ENCODE measurements at regions not wholly inside any gene's neighbourhood (a gene's known extent, or its start where the extent isn't known, plus 50 kb on each side); places are given as distances from the start of the nearest gene placed in this dataset.

DNA sequence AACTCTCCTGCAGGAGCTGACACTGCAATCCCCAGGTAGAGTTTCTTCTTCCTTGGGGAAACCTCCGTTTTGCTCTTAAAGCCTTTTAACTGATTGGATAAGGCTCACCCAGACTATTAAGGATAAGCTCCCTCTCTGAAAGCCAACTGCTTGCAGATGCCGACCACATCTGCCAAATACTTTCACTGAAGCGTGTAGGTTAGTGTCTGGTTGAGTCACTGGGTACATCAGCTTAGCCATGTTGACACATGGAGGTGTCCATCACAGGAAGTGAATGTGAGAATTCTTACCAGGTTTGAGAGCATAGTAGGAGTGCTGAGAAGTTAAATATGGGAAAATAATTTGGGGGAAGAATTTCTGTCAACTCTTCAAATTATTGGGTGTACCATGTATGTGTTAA lies 202.0 kb downstream of the AJAP1 start:
- no peak for DNase-seq (ENCODE audit: low read depth)

DNA sequence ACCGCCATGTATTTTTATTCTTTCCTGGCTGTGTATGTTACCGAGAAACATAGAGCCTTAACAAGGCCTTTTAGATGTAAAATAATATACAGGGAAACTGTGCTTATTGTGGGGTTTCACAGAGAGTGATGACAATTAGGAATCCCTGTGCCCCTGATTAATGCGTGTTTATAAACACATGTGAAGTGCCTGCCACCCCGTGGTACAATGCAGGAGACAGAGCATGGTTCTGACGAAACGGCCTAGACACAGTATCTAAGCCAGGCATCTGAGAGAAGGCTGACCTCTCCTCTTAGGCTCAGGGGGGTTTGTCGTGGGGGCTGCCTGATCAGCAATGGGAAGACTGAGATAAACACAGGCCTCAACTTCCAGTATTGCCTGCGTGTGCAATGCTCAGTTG lies 200.0 kb downstream of the AJAP1 start:
- DNase-seq (ENCODE audit: low read depth): no peak

DNA sequence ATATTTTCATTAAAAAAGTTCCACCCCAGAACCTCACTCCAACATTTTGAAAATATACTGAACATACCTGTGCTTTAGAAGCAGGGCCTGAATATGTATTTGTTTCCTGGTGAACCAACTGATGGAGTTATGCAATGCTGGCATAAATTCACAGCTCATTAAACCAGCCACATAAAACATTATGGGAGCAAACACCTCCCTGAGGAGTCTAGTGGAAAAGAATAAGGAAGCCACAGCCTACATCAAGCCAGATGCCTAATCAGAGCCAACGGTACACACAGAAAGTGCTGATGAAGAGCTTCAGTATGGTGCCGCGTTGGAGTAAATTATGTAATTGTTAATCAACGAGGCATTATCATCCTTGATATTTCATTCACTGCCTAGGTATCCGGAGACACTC lies 199.5 kb downstream of the AJAP1 start:
- no peak for DNase-seq (ENCODE audit: low read depth)

DNA sequence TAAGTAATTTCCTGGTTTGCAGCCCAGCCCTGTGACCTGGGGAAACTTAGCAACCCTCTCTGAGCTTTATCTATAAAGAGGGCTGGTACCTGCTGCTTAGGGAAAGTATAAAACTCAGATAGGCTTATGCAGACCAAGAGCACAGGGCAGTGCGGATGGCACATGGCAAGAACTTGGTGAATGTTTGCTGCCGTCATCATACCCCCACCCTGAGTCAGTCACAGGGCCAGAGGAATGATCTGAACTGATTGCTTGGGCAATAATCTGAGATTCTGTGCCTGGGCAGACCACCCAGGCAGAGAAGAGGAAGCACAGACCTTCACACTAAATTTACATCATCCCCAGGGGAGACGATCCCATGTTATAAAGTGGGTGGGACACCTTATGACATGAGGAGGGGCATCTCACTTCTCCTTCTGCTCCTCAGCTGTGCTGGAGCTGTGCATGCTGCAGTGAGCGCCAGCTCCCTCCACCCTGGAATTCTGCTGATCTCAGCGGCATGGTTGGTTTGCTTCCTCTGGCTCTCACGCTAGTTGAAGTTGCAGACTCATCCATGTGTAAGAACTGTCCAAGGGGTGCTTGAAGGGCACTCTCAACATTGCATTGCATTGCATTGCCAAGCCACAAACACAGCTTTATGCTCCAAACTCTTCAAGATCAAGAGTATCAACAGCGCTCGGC lies 197.1 kb downstream of the AJAP1 start:
- DNase-seq (ENCODE audit: low read depth): no peak

DNA sequence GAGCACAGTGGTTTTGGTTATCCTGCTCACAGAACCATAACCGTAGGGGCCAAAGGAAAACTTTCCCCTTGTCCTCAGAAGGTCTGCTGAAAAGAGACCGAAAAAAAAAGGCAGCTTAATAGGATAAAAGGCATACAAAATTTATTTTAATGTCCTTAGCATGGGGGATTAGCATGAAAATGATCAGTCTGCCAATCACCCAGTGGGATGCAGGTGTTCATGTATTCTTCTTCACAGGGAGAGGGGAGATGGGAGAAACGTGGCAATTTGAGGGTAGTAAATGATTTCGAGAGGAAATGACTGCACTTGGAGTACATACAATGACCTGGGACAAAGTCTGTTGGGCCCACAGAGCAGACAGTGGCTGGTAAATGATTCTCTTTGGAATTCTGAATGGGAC lies 194.0 kb downstream of the AJAP1 start:
- no peak for DNase-seq (ENCODE audit: low read depth)

DNA sequence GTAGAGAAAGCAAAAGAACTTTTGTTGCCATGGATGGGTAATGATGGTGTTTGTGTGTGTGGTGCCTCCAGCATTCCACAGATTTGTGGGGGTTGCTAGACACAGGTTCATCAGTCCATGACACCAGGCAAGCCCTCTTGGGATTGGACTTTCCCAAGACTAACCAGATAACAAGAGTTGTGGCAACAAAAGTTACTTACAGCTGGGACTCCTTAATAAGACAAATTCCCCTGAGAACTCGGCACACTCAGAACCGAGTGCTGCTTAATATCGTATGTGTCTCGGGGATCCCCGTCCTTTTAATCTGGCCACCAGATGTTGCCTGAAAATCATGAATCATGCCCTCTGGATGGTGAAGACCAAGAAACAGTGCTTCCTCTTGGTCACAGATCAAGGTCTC lies 193.3 kb downstream of the AJAP1 start:
- DNase-seq (ENCODE audit: low read depth): no peak

Data from ELR (cell line).